ENCODE measurements at regions not wholly inside any gene's neighbourhood (a gene's known extent, or its start where the extent isn't known, plus 50 kb on each side); places are given as distances from the start of the nearest gene placed in this dataset.
"Not testable (repeated sequence)": the region's sequence is repeated elsewhere in the genome, so short reads cannot be mapped to it uniquely, and the experiment has no call there.

GRCh38 chr22:22120160-22120559, 124.4 kb upstream of the VPREB1 start:
- no peak for DNase-seq (ENCODE audit: low read depth)

GRCh38 chr22:22118987-22119386, 125.6 kb upstream of the VPREB1 start:
- no peak for DNase-seq (ENCODE audit: low read depth)

GRCh38 chr22:22117864-22118544, 126.6 kb upstream of the VPREB1 start:
- DNase-seq (ENCODE audit: low read depth) = not testable (repeated sequence)

GRCh38 chr22:22116997-22117770, 127.4 kb upstream of the VPREB1 start:
- DNase-seq (ENCODE audit: low read depth) = not testable (repeated sequence)

- DNase-seq (ENCODE audit: low read depth) = no peak
Measured at GRCh38 chr22:22113701-22114100, 130.9 kb upstream of the VPREB1 start.

- DNase-seq (ENCODE audit: low read depth) = no peak
Measured at GRCh38 chr22:22112533-22113294, 130.1 kb upstream of the TOP3B start.

- no peak for DNase-seq (ENCODE audit: low read depth)
Measured at GRCh38 chr22:22111983-22112382, 129.4 kb upstream of the TOP3B start.

- DNase-seq (ENCODE audit: low read depth) = peak; percentile 26
Measured at GRCh38 chr22:22111267-22111751, 128.7 kb upstream of the TOP3B start.

GRCh38 chr22:22110548-22111266, 128.1 kb upstream of the TOP3B start:
- peak; percentile 34 for DNase-seq (ENCODE audit: low read depth)

GRCh38 chr22:22109693-22110466, 127.3 kb upstream of the TOP3B start:
- DNase-seq (ENCODE audit: low read depth) = no peak

GRCh38 chr22:22106855-22107254, 124.3 kb upstream of the TOP3B start:
- no peak for DNase-seq (ENCODE audit: low read depth)

- no peak for DNase-seq (ENCODE audit: low read depth)
Measured at GRCh38 chr22:22105364-22105763, 122.8 kb upstream of the TOP3B start.

GRCh38 chr22:22103078-22103875, 120.7 kb upstream of the TOP3B start:
- DNase-seq (ENCODE audit: low read depth) = no peak

GRCh38 chr22:22099833-22100812, 117.5 kb upstream of the TOP3B start:
- DNase-seq (ENCODE audit: low read depth) = no peak

GRCh38 chr22:22099194-22099486, 116.6 kb upstream of the TOP3B start:
- no peak for DNase-seq (ENCODE audit: low read depth)

- DNase-seq (ENCODE audit: low read depth) = no peak
Measured at GRCh38 chr22:22098457-22099193, 116.0 kb upstream of the TOP3B start.

GRCh38 chr22:22097727-22098228, 115.2 kb upstream of the TOP3B start:
- DNase-seq (ENCODE audit: low read depth) = no peak

GRCh38 chr22:22094921-22095320, 112.3 kb upstream of the TOP3B start:
- DNase-seq (ENCODE audit: low read depth) = no peak
